OCI-LY1 (cell line): ENCODE measurements at regions not wholly inside any gene's neighbourhood (a gene's known extent, or its start where the extent isn't known, plus 50 kb on each side); places are given as distances from the start of the nearest gene placed in this dataset.

Experiments used
- H2AFZ ChIP-seq: fragments of 200-600 bp; sonication (generic), shearing (Covaris generic); 2 replicates; pipeline ENCODE4 v1.6.0; 2014; ENCODE audit warnings: antibody characterized with exemption, mild to moderate bottlenecking, low read length
- H3F3A ChIP-seq: fragments of 200-600 bp; sonication (generic), shearing (Covaris generic); 2 replicates; pipeline ENCODE4 v1.6.0; 2014; ENCODE audit warnings: mild to moderate bottlenecking, antibody characterized with exemption, low read length, moderate library complexity; ENCODE audit not compliant: insufficient read depth
- H3K27ac ChIP-seq: fragments of 200-600 bp; sonication (generic); 2 replicates; pipeline ENCODE4 v1.5.1; 2014; ENCODE audit warnings: low read length, mixed run types, mild to moderate bottlenecking, low read depth; ENCODE audit not compliant: poor library complexity, severe bottlenecking
- H3K27me3 ChIP-seq: fragments of 200-600 bp; sonication (generic); 2 replicates; pipeline ENCODE4 v1.6.0; 2014; ENCODE audit warnings: antibody characterized with exemption, mild to moderate bottlenecking, low read length, moderate library complexity; ENCODE audit not compliant: insufficient read depth
- H3K36me3 ChIP-seq: fragments of 200-600 bp; sonication (generic); 2 replicates; pipeline ENCODE4 v1.6.1; 2014; ENCODE audit warnings: mild to moderate bottlenecking, antibody characterized with exemption, low read length, moderate library complexity, mixed read lengths; ENCODE audit not compliant: insufficient read depth
- H3K4me1 ChIP-seq: fragments of 200-600 bp; sonication (generic); 2 replicates; pipeline ENCODE4 v1.5.1; 2014; ENCODE audit warnings: mild to moderate bottlenecking, low read length, moderate library complexity; ENCODE audit not compliant: insufficient read depth, severe bottlenecking
- H3K4me2 ChIP-seq: fragments of 200-600 bp; sonication (generic), shearing (Covaris generic); 2 replicates; pipeline ENCODE4 v1.6.1; 2014; ENCODE audit warnings: low read length
- H3K4me3 ChIP-seq: fragments of 200-600 bp; sonication (generic); 2 replicates; pipeline ENCODE4 v1.5.1; 2014; ENCODE audit warnings: low read length, low read depth, mild to moderate bottlenecking, mixed read lengths; ENCODE audit not compliant: poor library complexity, severe bottlenecking
- H3K79me2 ChIP-seq: fragments of 200-600 bp; shearing (Covaris generic); 2 replicates; pipeline ENCODE4 v1.6.1; 2016; ENCODE audit warnings: mixed run types, low read length, mixed read lengths; ENCODE audit not compliant: insufficient read depth
- H3K9ac ChIP-seq: fragments of 200-600 bp; sonication (generic), shearing (Covaris generic); 2 replicates; pipeline ENCODE4 v1.6.1; 2014; ENCODE audit warnings: mild to moderate bottlenecking, low read length, mixed read lengths
- H3K9me2 ChIP-seq: fragments of 200-600 bp; sonication (generic), shearing (Covaris generic); 2 replicates; pipeline ENCODE4 v1.6.1; 2014; ENCODE audit warnings: low read depth, mild to moderate bottlenecking, low read length, mixed read lengths
- H3K9me3 ChIP-seq: fragments of 200-600 bp; shearing (Covaris generic); 2 replicates; pipeline ENCODE4 v1.6.1; 2014; ENCODE audit warnings: low read length, mixed read lengths
- H4K20me1 ChIP-seq: fragments of 200-600 bp; sonication (generic), shearing (Covaris generic); 2 replicates; pipeline ENCODE4 v1.6.0; 2016; ENCODE audit warnings: mild to moderate bottlenecking, low read length; ENCODE audit not compliant: insufficient read depth
- EZH2 ChIP-seq: fragments of 200-600 bp; sonication (generic), shearing (Covaris generic); IDR thresholded peaks from 2 replicates; pipeline ENCODE4 v1.8.0; 2017; ENCODE audit warnings: borderline replicate concordance, mixed run types, mild to moderate bottlenecking, antibody characterized with exemption, low read length, moderate library complexity, mixed read lengths
- TF ChIP-seq, protein P1 (sequence below): fragments of 200-600 bp; sonication (generic), shearing (Covaris generic); IDR thresholded peaks from 2 replicates; pipeline ENCODE4 v1.5.1; 2017; ENCODE audit warnings: mild to moderate bottlenecking, antibody characterized with exemption, low read length, moderate library complexity, mixed read lengths

DNA sequence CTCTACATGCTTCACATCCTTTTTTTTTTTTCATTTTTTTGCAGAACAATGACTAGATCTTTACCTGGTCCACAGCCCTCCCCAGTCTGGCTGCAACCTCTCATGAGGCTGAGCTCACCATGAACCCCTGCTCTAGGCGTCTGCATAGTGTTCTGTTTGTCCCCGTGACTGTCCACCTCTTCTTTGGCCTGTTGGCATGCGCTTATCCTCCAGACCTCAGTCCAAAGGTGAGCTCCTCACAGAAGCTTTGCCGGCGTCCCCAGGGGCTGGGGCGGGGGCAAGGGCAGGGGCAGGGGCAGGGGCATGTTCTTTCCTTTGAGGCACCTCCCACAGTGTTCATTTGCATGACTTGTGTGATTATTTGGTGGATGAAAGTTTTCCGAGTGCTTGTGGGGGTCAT is 218.4 kb upstream of the ZNF32 start:
- no peaks in the 10 kb centered on the region for H3K4me1 ChIP-seq
- H2AFZ ChIP-seq, result no peak overlapping the region

DNA sequence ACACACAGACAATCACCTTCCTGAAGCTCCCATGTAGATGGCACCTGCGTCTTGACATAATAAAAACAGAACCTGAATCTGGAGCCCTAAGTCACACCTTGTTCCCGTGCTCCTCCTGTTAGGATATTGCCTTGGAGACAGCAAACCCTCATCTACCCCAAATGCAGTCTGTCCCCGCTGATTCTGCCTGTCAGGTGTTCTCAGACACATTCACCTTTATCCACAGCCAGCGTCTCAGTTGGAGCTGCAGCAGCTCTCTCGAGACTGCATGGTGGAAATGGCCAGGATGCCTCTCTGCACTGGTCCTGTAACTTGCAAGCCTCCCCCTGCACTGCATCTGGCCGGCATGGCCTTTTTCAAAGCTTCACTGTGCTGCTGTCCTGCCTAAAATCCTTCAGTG is 218.0 kb upstream of the ZNF32 start:
- no peaks in the 10 kb centered on the region for H3F3A ChIP-seq
- no peaks in the 10 kb centered on the region for H4K20me1 ChIP-seq
- no peak for TF ChIP-seq EZH2
- TF ChIP-seq, protein P1, sequence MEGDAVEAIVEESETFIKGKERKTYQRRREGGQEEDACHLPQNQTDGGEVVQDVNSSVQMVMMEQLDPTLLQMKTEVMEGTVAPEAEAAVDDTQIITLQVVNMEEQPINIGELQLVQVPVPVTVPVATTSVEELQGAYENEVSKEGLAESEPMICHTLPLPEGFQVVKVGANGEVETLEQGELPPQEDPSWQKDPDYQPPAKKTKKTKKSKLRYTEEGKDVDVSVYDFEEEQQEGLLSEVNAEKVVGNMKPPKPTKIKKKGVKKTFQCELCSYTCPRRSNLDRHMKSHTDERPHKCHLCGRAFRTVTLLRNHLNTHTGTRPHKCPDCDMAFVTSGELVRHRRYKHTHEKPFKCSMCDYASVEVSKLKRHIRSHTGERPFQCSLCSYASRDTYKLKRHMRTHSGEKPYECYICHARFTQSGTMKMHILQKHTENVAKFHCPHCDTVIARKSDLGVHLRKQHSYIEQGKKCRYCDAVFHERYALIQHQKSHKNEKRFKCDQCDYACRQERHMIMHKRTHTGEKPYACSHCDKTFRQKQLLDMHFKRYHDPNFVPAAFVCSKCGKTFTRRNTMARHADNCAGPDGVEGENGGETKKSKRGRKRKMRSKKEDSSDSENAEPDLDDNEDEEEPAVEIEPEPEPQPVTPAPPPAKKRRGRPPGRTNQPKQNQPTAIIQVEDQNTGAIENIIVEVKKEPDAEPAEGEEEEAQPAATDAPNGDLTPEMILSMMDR, result no peak
- H3K9me2 ChIP-seq, result no peaks in the 10 kb centered on the region
- H3K4me2 ChIP-seq, result no peak overlapping the region
- no peaks in the 10 kb centered on the region for H3K27me3 ChIP-seq
- no peak overlapping the region for H2AFZ ChIP-seq
- no peaks in the 10 kb centered on the region for H3K4me1 ChIP-seq
- H3K79me2 ChIP-seq, result no peaks in the 10 kb centered on the region
- no peak overlapping the region for H3K9ac ChIP-seq
- H3K27ac ChIP-seq, result no peak overlapping the region
- no peak overlapping the region for H3K4me3 ChIP-seq
- H3K9me3 ChIP-seq, result no peaks in the 10 kb centered on the region
- no peaks in the 10 kb centered on the region for H3K36me3 ChIP-seq

More for the DNA sequence above, 218.4 kb upstream of the ZNF32 start:
- Histone ChIP-seq H3K9me2 (no peaks in the 10 kb centered on the region), H3K36me3 (no peaks in the 10 kb centered on the region), H3K27me3 (no peaks in the 10 kb centered on the region), H3F3A (no peaks in the 10 kb centered on the region), H3K27ac (no peak overlapping the region), H3K4me2 (no peak overlapping the region), H3K9me3 (no peaks in the 10 kb centered on the region), H3K9ac (no peak overlapping the region), H4K20me1 (no peaks in the 10 kb centered on the region), H3K79me2 (no peaks in the 10 kb centered on the region), H3K4me3 (no peak overlapping the region)
- TF ChIP-seq, protein P1, result no peak
- no peak for TF ChIP-seq EZH2

DNA sequence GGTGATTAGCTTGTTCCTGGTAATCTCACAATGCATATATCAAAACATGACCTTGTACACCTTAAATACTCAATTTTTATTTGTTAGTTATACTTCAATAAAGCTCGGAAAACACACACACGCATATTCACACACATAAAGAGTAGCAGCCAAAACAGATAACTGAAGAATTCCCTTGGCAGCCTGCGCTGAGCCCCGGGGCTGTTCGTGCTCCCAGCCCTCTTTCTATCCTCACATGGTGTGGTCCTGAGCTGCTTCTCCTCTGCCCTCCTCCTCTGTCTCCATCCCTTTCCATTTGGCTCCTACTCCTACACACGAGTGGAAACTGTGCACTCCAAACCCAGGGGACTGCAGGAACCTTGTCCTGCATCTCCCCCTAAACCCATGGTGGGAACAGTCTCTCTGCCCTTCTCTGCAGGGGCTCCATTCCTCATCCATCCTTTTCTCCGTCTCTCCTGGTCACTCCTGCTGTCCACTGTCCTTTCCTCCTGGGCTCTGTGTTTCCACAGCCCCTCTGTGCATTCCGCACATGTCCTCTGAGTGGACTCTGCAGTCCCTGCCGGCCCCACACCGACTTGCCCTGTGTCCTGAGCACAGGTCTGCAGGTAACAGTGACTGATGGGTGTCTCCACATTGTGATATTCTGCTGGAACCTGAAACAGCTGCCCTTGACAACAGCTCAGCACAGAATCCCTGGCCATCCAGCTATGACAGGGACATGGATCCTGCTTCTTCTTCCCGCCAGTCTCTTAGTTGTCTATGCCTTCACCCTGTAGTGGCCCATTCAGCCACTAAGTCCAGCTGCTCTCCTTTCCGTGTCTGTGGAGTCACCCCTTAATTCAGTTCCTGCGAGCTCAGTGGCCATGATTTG is 216.8 kb upstream of the ZNF32 start:
- no peak overlapping the region for H3K4me2 ChIP-seq
- no peaks in the 10 kb centered on the region for H3F3A ChIP-seq
- H3K9ac ChIP-seq, result no peak overlapping the region
- no peaks in the 10 kb centered on the region for H3K9me2 ChIP-seq
- no peak overlapping the region for H3K27ac ChIP-seq
- H3K27me3 ChIP-seq, result no peaks in the 10 kb centered on the region
- TF ChIP-seq, protein P1, result no peak
- TF ChIP-seq EZH2, result no peak
- H3K4me1 ChIP-seq, result no peaks in the 10 kb centered on the region
- H3K4me3 ChIP-seq, result no peak overlapping the region
- H3K9me3 ChIP-seq, result no peaks in the 10 kb centered on the region
- H4K20me1 ChIP-seq, result no peaks in the 10 kb centered on the region
- H3K79me2 ChIP-seq, result no peaks in the 10 kb centered on the region
- no peaks in the 10 kb centered on the region for H3K36me3 ChIP-seq
- H2AFZ ChIP-seq, result no peak overlapping the region
